Ovary (tissue), 3 donors: ENCODE measurements at regions not wholly inside any gene's neighbourhood (a gene's known extent, or its start where the extent isn't known, plus 50 kb on each side); places are given as distances from the start of the nearest gene placed in this dataset.

Experiments used
- POLR2A ChIP-seq: fragments of 450-650 bp; IDR thresholded peaks from one replicate; pipeline ENCODE4 v1.6.1; 2017; ENCODE audit warnings: antibody characterized with exemption, mild to moderate bottlenecking, moderate library complexity
- TF ChIP-seq, protein P1 (sequence below), 3 donors: fragments of 450-650 bp in 2 of 3; fragments of 200-600 bp in 1 of 3; IDR thresholded peaks; one replicate each; pipeline versions ENCODE4 v1.5.1 to v1.8.0; 2016 to 2022; ENCODE audit warnings: antibody characterized with exemption in 3 of 3, mild to moderate bottlenecking in 1 of 3
- donor health status: DM: no; HTN: no; CAD: no.

DNA sequence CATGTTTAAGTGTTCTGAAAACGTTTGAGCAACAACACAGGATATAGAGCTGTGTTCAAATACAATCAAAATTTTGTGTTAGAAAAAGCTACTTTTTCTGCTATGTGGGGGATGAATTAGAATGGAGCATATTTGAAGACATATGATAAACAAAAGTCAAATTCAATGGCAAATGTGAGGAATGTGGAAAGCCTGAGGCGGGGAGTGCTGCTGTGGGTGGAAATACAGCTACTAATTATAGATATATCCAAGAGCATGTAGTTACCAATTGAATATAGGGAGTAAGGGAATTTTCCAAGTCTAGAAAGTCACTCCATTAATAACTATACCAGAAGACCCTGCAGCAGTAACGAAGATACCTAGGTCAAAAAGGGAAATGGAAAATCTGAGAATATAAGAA lies 2370.4 kb upstream of the TENM3 start:
- TF ChIP-seq, protein P1, sequence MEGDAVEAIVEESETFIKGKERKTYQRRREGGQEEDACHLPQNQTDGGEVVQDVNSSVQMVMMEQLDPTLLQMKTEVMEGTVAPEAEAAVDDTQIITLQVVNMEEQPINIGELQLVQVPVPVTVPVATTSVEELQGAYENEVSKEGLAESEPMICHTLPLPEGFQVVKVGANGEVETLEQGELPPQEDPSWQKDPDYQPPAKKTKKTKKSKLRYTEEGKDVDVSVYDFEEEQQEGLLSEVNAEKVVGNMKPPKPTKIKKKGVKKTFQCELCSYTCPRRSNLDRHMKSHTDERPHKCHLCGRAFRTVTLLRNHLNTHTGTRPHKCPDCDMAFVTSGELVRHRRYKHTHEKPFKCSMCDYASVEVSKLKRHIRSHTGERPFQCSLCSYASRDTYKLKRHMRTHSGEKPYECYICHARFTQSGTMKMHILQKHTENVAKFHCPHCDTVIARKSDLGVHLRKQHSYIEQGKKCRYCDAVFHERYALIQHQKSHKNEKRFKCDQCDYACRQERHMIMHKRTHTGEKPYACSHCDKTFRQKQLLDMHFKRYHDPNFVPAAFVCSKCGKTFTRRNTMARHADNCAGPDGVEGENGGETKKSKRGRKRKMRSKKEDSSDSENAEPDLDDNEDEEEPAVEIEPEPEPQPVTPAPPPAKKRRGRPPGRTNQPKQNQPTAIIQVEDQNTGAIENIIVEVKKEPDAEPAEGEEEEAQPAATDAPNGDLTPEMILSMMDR (IDR thresholded peaks at IDR 0.05), result no peak
- TF ChIP-seq POLR2A, result no peak
